ENCODE measurements at regions not wholly inside any gene's neighbourhood (a gene's known extent, or its start where the extent isn't known, plus 50 kb on each side); places are given as distances from the start of the nearest gene placed in this dataset.

- Histone ChIP-seq H3K4me2 (ENCODE audit: low read length) (no peak overlapping the region), H3K79me2 (ENCODE audit: insufficient read depth, low read depth, low read length) (no peaks in the 10 kb centered on the region), H3K27ac (ENCODE audit: low read depth, low read length, poor library complexity, severe bottlenecking) (no peak overlapping the region), H4K20me1 (ENCODE audit: insufficient read depth, low read length) (no peaks in the 10 kb centered on the region), H3K4me1 (ENCODE audit: insufficient read depth, low read length, poor library complexity, severe bottlenecking) (no peaks in the 10 kb centered on the region), H3K9me3 (ENCODE audit: low read length) (no peaks in the 10 kb centered on the region), H3K4me3 (ENCODE audit: low read depth, low read length, poor library complexity, severe bottlenecking) (no peak overlapping the region), H3K9me2 (ENCODE audit: insufficient read depth, low read length) (no peaks in the 10 kb centered on the region), H3K36me3 (ENCODE audit: insufficient read depth, low read length) (no peaks in the 10 kb centered on the region), H2AFZ (ENCODE audit: low read length) (no peak overlapping the region)
- no peak for TF ChIP-seq CTCF (conservative IDR thresholded peaks at IDR 0.05; ENCODE audit: low read length)
- TF ChIP-seq EZH2phosphoT487 (IDR thresholded peaks at IDR 0.05; ENCODE audit: borderline replicate concordance, low read depth, low read length) = no peak
- DNase-seq (ENCODE audit: low spot score) = no peak
- POLR2A ChIA-PET = interaction anchor here (0.7 kb wide), 1 partner anchor 14 kb away, joined by 5 read pairs; no protein-coding TSS in a partner anchor
- BruUV-seq (replicated peaks) = no TSS peak
- CTCF ChIA-PET (ENCODE audit: unreplicated experiment) = no interaction called here
- intact Hi-C loops (cut with micrococcal nuclease; ENCODE audit: unreplicated experiment) = no loop called here
Observed at GRCh38 chr11:41988951-41989572, 529.6 kb upstream of the LRRC4C start.

GRCh38 chr11:41989823-41990380 is 530.5 kb upstream of the LRRC4C start:
- Histone ChIP-seq H3K27ac (ENCODE audit: low read depth, low read length, poor library complexity, severe bottlenecking) (no peak overlapping the region), H3K9me3 (ENCODE audit: low read length) (no peaks in the 10 kb centered on the region), H4K20me1 (ENCODE audit: insufficient read depth, low read length) (no peaks in the 10 kb centered on the region), H2AFZ (ENCODE audit: low read length) (no peak overlapping the region), H3K4me2 (ENCODE audit: low read length) (no peak overlapping the region), H3K36me3 (ENCODE audit: insufficient read depth, low read length) (no peaks in the 10 kb centered on the region), H3K9me2 (ENCODE audit: insufficient read depth, low read length) (no peaks in the 10 kb centered on the region), H3K4me3 (ENCODE audit: low read depth, low read length, poor library complexity, severe bottlenecking) (no peak overlapping the region), H3K4me1 (ENCODE audit: insufficient read depth, low read length, poor library complexity, severe bottlenecking) (no peaks in the 10 kb centered on the region), H3K79me2 (ENCODE audit: insufficient read depth, low read depth, low read length) (no peaks in the 10 kb centered on the region)
- BruUV-seq (replicated peaks) = no TSS peak
- POLR2A ChIA-PET = no interaction called here
- TF ChIP-seq EZH2phosphoT487 (IDR thresholded peaks at IDR 0.05; ENCODE audit: borderline replicate concordance, low read depth, low read length) (no peak), CTCF (conservative IDR thresholded peaks at IDR 0.05; ENCODE audit: low read length) (no peak)
- CTCF ChIA-PET (ENCODE audit: unreplicated experiment) = no interaction called here
- no peak for DNase-seq (ENCODE audit: low spot score)
- intact Hi-C loops (cut with micrococcal nuclease; ENCODE audit: unreplicated experiment) = no loop called here

- POLR2A ChIA-PET = no interaction called here
- H3K27ac ChIP-seq (ENCODE audit: low read depth, low read length, poor library complexity, severe bottlenecking) = no peak overlapping the region
- H3K4me1 ChIP-seq (ENCODE audit: insufficient read depth, low read length, poor library complexity, severe bottlenecking) = no peaks in the 10 kb centered on the region
- H3K9me3 ChIP-seq (ENCODE audit: low read length) = no peaks in the 10 kb centered on the region
- TF ChIP-seq EZH2phosphoT487 (IDR thresholded peaks at IDR 0.05; ENCODE audit: borderline replicate concordance, low read depth, low read length) = no peak
- TF ChIP-seq CTCF (conservative IDR thresholded peaks at IDR 0.05; ENCODE audit: low read length) = no peak
- DNase-seq (ENCODE audit: low spot score) = no peak
- no peaks in the 10 kb centered on the region for H3K79me2 ChIP-seq (ENCODE audit: insufficient read depth, low read depth, low read length)
- H3K4me3 ChIP-seq (ENCODE audit: low read depth, low read length, poor library complexity, severe bottlenecking) = no peak overlapping the region
- no peaks in the 10 kb centered on the region for H3K36me3 ChIP-seq (ENCODE audit: insufficient read depth, low read length)
- BruUV-seq (replicated peaks) = no TSS peak
- H2AFZ ChIP-seq (ENCODE audit: low read length) = no peak overlapping the region
- CTCF ChIA-PET (ENCODE audit: unreplicated experiment) = no interaction called here
- no peak overlapping the region for H3K4me2 ChIP-seq (ENCODE audit: low read length)
- intact Hi-C loops (cut with micrococcal nuclease; ENCODE audit: unreplicated experiment) = no loop called here
- no peaks in the 10 kb centered on the region for H3K9me2 ChIP-seq (ENCODE audit: insufficient read depth, low read length)
- H4K20me1 ChIP-seq (ENCODE audit: insufficient read depth, low read length) = no peaks in the 10 kb centered on the region
Observed at GRCh38 chr11:41996533-41996932, 537.1 kb upstream of the LRRC4C start.

Data from OCI-LY7 (cell line).